Smooth muscle cell (in vitro differentiated cells): ENCODE measurements at regions not wholly inside any gene's neighbourhood (a gene's known extent, or its start where the extent isn't known, plus 50 kb on each side); places are given as distances from the start of the nearest gene placed in this dataset.

Source experiments
- DNase-seq: peaks from one replicate; lab custom pipeline; 2025; ENCODE audit not compliant: unreplicated experiment; lab: John Stamatoyannopoulos, UW
- H2AFZ ChIP-seq: fragments of 200-600 bp; sonication (generic); 2 replicates; pipeline ENCODE4 v1.6.0; 2016; ENCODE audit warnings: antibody characterized with exemption, low read depth, mild to moderate bottlenecking
- H3F3A ChIP-seq: fragments of 200-600 bp; sonication (generic); 2 replicates; pipeline ENCODE4 v1.6.0; 2017; ENCODE audit warnings: antibody characterized with exemption, low read depth
- H3K27ac ChIP-seq: fragments of 200-600 bp; sonication (generic); 2 replicates; pipeline ENCODE4 v1.5.1; 2016; ENCODE audit warnings: low read depth, mild to moderate bottlenecking
- H3K27me3 ChIP-seq: fragments of 200-600 bp; sonication (generic); 2 replicates; pipeline ENCODE4 v1.6.1; 2016; ENCODE audit warnings: low read depth, mild to moderate bottlenecking
- H3K36me3 ChIP-seq: fragments of 200-600 bp; sonication (generic); 2 replicates; pipeline ENCODE4 v1.5.1; 2016; ENCODE audit warnings: low read depth
- H3K4me1 ChIP-seq: fragments of 200-600 bp; sonication (generic); 2 replicates; pipeline ENCODE4 v1.5.1; 2016; ENCODE audit warnings: low read depth
- H3K4me2 ChIP-seq: fragments of 200-600 bp; sonication (generic); 2 replicates; pipeline ENCODE4 v1.6.0; 2016; ENCODE audit warnings: mild to moderate bottlenecking
- H3K4me3 ChIP-seq: fragments of 200-600 bp; sonication (generic); 2 replicates; pipeline ENCODE4 v1.5.1; 2016; ENCODE audit warnings: mild to moderate bottlenecking
- H3K79me2 ChIP-seq: fragments of 200-600 bp; sonication (generic); 2 replicates; pipeline ENCODE4 v1.6.0; 2016; ENCODE audit warnings: low read depth, mild to moderate bottlenecking
- H3K9ac ChIP-seq: fragments of 200-600 bp; sonication (generic); 2 replicates; pipeline ENCODE4 v1.6.0; 2016; ENCODE audit warnings: low read depth
- H3K9me3 ChIP-seq: fragments of 200-600 bp; sonication (generic); replicated peaks from 2 replicates; pipeline ENCODE4 v1.5.1; 2016; ENCODE audit warnings: low read depth
- H4K20me1 ChIP-seq: fragments of 200-600 bp; sonication (generic); 2 replicates; pipeline ENCODE4 v1.6.0; 2016; ENCODE audit warnings: low read depth
- WGBS: methylation state at CpG from one replicate; pipeline ENCODE4 v1.1.7; 2016; ENCODE audit warnings: low lambda C conversion rate; 5-methylcytosine and 5-hydroxymethylcytosine counted together
- TF ChIP-seq, protein P1 (sequence below): fragments of 200-600 bp; sonication (generic); IDR thresholded peaks from 2 replicates; pipeline ENCODE4 v1.5.1; 2017; ENCODE audit warnings: borderline replicate concordance, mild to moderate bottlenecking, antibody characterized with exemption; ENCODE audit not compliant: insufficient read depth, poor library complexity, severe bottlenecking

GRCh38 chrX:120819126-120819525 is 56.5 kb downstream of the CT47B1 start:
- no peaks in the 10 kb centered on the region for H4K20me1 ChIP-seq
- no peak overlapping the region for H3K4me3 ChIP-seq
- TF ChIP-seq, protein P1, sequence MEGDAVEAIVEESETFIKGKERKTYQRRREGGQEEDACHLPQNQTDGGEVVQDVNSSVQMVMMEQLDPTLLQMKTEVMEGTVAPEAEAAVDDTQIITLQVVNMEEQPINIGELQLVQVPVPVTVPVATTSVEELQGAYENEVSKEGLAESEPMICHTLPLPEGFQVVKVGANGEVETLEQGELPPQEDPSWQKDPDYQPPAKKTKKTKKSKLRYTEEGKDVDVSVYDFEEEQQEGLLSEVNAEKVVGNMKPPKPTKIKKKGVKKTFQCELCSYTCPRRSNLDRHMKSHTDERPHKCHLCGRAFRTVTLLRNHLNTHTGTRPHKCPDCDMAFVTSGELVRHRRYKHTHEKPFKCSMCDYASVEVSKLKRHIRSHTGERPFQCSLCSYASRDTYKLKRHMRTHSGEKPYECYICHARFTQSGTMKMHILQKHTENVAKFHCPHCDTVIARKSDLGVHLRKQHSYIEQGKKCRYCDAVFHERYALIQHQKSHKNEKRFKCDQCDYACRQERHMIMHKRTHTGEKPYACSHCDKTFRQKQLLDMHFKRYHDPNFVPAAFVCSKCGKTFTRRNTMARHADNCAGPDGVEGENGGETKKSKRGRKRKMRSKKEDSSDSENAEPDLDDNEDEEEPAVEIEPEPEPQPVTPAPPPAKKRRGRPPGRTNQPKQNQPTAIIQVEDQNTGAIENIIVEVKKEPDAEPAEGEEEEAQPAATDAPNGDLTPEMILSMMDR, result no peak
- no peak overlapping the region for H3K4me2 ChIP-seq
- WGBS, result 76% methylated on average over 2 of the region's 2 CpGs
- no peaks in the 10 kb centered on the region for H3F3A ChIP-seq
- H3K4me1 ChIP-seq, result no peaks in the 10 kb centered on the region
- H2AFZ ChIP-seq, result no peak overlapping the region
- H3K36me3 ChIP-seq, result no peaks in the 10 kb centered on the region
- no peak overlapping the region for H3K9ac ChIP-seq
- DNase-seq, result no peak
- H3K79me2 ChIP-seq, result no peaks in the 10 kb centered on the region
- H3K9me3 ChIP-seq, result no peaks in the 10 kb centered on the region
- no peaks in the 10 kb centered on the region for H3K27me3 ChIP-seq
- H3K27ac ChIP-seq, result no peak overlapping the region

GRCh38 chrX:120813982-120814381 is 61.7 kb downstream of the CT47B1 start:
- no peak overlapping the region for H2AFZ ChIP-seq
- no peak overlapping the region for H3K4me2 ChIP-seq
- H3K36me3 ChIP-seq, result no peaks in the 10 kb centered on the region
- WGBS, result 43% methylated on average over 5 of the region's 5 CpGs
- H3K27ac ChIP-seq, result no peak overlapping the region
- no peak overlapping the region for H3K9ac ChIP-seq
- H4K20me1 ChIP-seq, result no peaks in the 10 kb centered on the region
- no peaks in the 10 kb centered on the region for H3K9me3 ChIP-seq
- H3K27me3 ChIP-seq, result no peaks in the 10 kb centered on the region
- H3K4me1 ChIP-seq, result no peaks in the 10 kb centered on the region
- H3F3A ChIP-seq, result no peaks in the 10 kb centered on the region
- TF ChIP-seq, protein P1, result no peak
- DNase-seq, result no peak
- no peak overlapping the region for H3K4me3 ChIP-seq
- H3K79me2 ChIP-seq, result no peaks in the 10 kb centered on the region

GRCh38 chrX:120801426-120801825 is 74.2 kb downstream of the CT47B1 start:
- TF ChIP-seq, protein P1, result no peak
- WGBS, result 50% methylated on average over 4 of the region's 4 CpGs
- Histone ChIP-seq H3K36me3 (no peaks in the 10 kb centered on the region), H4K20me1 (no peaks in the 10 kb centered on the region), H3K9me3 (no peaks in the 10 kb centered on the region), H3K79me2 (no peaks in the 10 kb centered on the region), H3K4me1 (no peaks in the 10 kb centered on the region), H3K27ac (no peak overlapping the region), H3K4me2 (no peak overlapping the region), H3K9ac (no peak overlapping the region), H2AFZ (no peak overlapping the region), H3K27me3 (no peaks in the 10 kb centered on the region), H3K4me3 (no peak overlapping the region), H3F3A (no peaks in the 10 kb centered on the region)
- no peak for DNase-seq

GRCh38 chrX:120797188-120797851 is 78.3 kb downstream of the CT47B1 start:
- H3K9ac ChIP-seq, result no peak overlapping the region
- no peak overlapping the region for H3K4me3 ChIP-seq
- TF ChIP-seq, protein P1, result no peak
- H2AFZ ChIP-seq, result no peak overlapping the region
- no peaks in the 10 kb centered on the region for H3K36me3 ChIP-seq
- H3F3A ChIP-seq, result no peaks in the 10 kb centered on the region
- H3K27me3 ChIP-seq, result no peaks in the 10 kb centered on the region
- H3K4me1 ChIP-seq, result no peaks in the 10 kb centered on the region
- no peak for DNase-seq
- H3K4me2 ChIP-seq, result no peak overlapping the region
- H3K9me3 ChIP-seq, result no peaks in the 10 kb centered on the region
- no peaks in the 10 kb centered on the region for H4K20me1 ChIP-seq
- no peaks in the 10 kb centered on the region for H3K79me2 ChIP-seq
- 61% methylated on average over 3 of the region's 3 CpGs for WGBS
- no peak overlapping the region for H3K27ac ChIP-seq
